Ishikawa (cell line): ENCODE measurements at regions not wholly inside any gene's neighbourhood (a gene's known extent, or its start where the extent isn't known, plus 50 kb on each side); places are given as distances from the start of the nearest gene placed in this dataset.

Experiments
- CEBPB ChIP-seq: IDR thresholded peaks from 2 replicates; pipeline ENCODE4 v1.6.1; 2012
- EGR1 ChIP-seq: IDR thresholded peaks from 2 replicates; pipeline ENCODE4 v1.6.1; 2012
- EP300 ChIP-seq: IDR thresholded peaks from 2 replicates; pipeline ENCODE4 v1.6.1; 2012; ENCODE audit warnings: borderline replicate concordance
- FOXM1 ChIP-seq: IDR thresholded peaks from 2 replicates; pipeline ENCODE4 v1.6.1; 2012; ENCODE audit warnings: low read depth, borderline replicate concordance
- MAX ChIP-seq: IDR thresholded peaks from 2 replicates; pipeline ENCODE4 v1.6.1; 2012
- NFIC ChIP-seq: IDR thresholded peaks from 2 replicates; pipeline ENCODE4 v1.6.1; 2012
- RAD21 ChIP-seq: IDR thresholded peaks from 2 replicates; pipeline ENCODE4 v1.6.1; 2012; ENCODE audit warnings: low read depth
- REST ChIP-seq: IDR thresholded peaks from 2 replicates; pipeline ENCODE4 v1.6.1; 2012; ENCODE audit warnings: low read depth, mild to moderate bottlenecking
- TAF1 ChIP-seq: IDR thresholded peaks from 2 replicates; pipeline ENCODE4 v1.6.1; 2012; ENCODE audit warnings: low read depth, mild to moderate bottlenecking
- TCF12 ChIP-seq: IDR thresholded peaks from 2 replicates; pipeline ENCODE4 v1.6.1; 2012; ENCODE audit warnings: low read depth
- TEAD4 ChIP-seq: IDR thresholded peaks from 2 replicates; pipeline ENCODE4 v1.6.1; 2012
- YY1 ChIP-seq: IDR thresholded peaks from 2 replicates; pipeline ENCODE4 v1.6.1; 2012; ENCODE audit warnings: low read depth
- ZBTB7A ChIP-seq: IDR thresholded peaks from 2 replicates; pipeline ENCODE4 v1.6.1; 2012; ENCODE audit warnings: low read depth
- TF ChIP-seq, protein P1 (sequence below): IDR thresholded peaks from 2 replicates; pipeline ENCODE4 v1.6.1; 2012

- no peak for TF ChIP-seq REST
- TF ChIP-seq TAF1 = no peak
- TF ChIP-seq NFIC = no peak
- no peak for TF ChIP-seq EGR1
- no peak for TF ChIP-seq EP300
- TF ChIP-seq RAD21 = no peak
- TF ChIP-seq ZBTB7A = no peak
- no peak for TF ChIP-seq YY1
- no peak for TF ChIP-seq FOXM1
- TF ChIP-seq CEBPB = no peak
- no peak for TF ChIP-seq TCF12
- TF ChIP-seq MAX = no peak
- TF ChIP-seq TEAD4 = no peak
- TF ChIP-seq, protein P1, sequence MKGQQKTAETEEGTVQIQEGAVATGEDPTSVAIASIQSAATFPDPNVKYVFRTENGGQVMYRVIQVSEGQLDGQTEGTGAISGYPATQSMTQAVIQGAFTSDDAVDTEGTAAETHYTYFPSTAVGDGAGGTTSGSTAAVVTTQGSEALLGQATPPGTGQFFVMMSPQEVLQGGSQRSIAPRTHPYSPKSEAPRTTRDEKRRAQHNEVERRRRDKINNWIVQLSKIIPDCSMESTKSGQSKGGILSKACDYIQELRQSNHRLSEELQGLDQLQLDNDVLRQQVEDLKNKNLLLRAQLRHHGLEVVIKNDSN = no peak
These were observed 61.5 kb downstream of the HYCC1 start for GRCh38 chr7:22952306-22953015.
